ENCODE measurements at regions not wholly inside any gene's neighbourhood (a gene's known extent, or its start where the extent isn't known, plus 50 kb on each side); places are given as distances from the start of the nearest gene placed in this dataset.
"Not testable (repeated sequence)": the region's sequence is repeated elsewhere in the genome, so short reads cannot be mapped to it uniquely, and the experiment has no call there.

DNA sequence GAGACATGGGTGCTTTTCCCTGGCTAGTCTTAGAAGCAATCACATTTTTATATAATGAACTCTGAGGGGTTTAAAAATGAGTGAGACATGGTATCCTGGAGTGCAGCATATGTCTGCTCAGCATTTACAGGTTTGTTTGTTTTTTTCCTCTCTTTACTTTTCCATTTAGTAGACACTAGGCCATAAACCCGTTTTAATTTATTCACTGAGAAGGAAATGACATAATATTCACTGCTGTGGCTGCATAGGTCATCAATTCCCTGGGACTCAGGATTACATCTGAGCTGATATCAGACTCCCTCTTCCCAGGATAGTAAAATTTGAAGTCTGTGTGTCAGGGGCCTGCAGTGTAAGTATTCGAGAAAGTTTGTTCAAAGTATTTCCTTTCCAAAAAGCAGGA is 178.9 kb upstream of the SPRY1 start:
- no peak for DNase-seq

DNA sequence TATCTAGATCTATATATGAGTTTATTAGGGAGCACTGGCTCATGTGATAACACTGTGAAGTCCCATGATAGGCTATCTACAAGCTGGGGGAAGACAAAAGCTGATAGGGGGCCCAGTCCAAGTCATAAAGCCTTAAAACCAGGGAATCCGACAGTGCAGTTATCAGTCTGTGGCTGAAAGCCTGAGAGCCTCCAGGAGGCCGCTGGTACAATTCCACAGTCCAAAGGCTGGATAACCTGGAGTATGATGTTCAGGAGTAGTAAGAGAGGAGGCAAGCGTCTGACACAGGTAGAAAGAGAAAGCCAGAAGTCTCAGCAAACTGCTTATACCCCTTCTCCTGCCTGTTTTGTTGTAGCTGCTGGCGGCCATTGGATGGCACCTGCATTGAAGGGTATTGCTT is 177.6 kb upstream of the SPRY1 start:
- DNase-seq = no peak

DNA sequence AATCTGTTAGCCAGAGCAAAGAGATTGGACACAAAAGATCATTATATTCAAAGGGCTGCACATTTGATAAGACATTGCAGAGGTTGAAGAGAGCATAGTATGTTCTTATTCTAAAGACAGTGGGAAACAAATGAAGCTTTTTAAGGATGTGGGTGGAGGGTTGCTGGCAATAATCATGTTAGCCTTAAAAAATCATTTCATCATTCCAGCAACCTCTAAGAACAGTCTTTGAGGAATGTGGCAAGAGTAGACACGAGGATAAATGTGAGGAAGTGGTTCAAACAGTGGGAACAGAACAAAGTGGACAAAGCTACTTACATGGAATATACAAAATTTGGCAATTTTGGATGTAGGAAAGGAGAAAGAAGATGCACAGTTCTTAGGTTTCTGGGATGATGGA is 167.3 kb upstream of the SPRY1 start:
- DNase-seq = no peak

DNA sequence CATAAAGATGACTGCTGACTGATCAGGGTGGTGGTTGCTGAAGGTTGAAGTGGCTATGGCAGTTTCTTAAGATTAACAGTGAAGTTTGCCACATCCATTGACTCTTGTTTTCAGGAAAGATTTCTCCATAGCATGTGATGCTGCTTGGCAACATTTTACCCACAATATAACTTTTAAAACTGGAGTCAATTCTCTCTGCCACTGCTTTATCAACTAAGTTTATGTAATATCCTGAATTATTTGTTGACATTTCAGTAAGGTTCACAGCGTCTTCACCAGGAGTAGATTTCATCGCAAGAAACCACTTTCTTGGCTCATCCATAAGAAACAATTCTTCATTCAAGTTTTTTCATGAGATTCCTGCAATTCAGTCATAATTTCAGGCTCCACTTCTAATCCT is 166.5 kb upstream of the SPRY1 start:
- DNase-seq = no peak

DNA sequence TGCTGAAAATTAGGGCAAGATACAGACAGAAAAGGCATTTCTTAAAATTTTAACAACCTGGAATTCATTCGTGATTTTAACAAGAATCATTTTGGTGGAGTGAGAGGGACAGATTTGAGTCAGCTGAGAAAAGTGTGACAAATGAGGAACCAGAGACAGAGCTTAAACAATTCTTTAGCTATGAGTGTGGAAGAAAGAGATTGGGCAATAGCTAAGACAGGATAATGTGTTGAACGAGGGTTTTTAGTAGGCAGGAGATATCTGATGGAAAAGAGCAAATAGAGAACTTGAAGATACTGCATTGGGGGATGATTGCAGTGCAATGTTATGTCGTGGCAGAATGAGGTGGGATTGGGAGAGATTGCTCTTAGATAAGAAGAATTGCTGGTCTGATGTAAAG is 164.2 kb upstream of the SPRY1 start:
- no peak for DNase-seq

DNA sequence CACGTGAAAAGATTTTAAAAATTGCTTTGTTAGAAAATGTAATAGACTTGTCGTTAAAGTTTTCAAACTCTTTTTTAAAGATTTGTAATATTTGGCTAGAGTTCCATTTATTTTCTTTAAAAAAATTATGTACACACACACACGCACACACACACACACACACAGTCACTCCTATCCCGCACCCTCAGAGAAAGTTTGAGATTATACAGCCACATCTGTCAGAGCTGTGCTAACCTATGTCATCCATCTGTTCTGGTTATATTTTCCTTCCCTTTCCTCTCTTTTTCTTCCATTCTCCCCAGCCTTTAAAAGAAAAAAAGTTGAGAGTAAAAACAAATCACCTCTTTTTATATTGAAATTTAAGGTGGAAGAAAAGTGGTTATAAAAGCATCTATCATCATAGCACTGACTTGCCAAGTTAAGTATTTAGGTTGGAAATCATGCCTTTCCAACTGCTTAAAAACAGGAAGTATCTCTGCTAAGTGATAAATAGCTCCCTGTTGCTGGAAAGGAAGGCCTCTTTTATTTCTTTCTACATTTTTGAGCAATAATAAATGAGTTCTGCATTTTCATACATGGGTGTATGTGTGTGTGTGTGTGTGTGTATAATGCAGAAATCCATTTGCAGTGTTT is 163.3 kb upstream of the SPRY1 start:
- no peak for DNase-seq

- no peak for DNase-seq
Observed at GRCh38 chr4:123234955-123235354, 161.6 kb upstream of the SPRY1 start.

GRCh38 chr4:123235431-123235830 is 161.2 kb upstream of the SPRY1 start:
- no peak for DNase-seq

- DNase-seq = no peak
Observed at GRCh38 chr4:123236606-123237005, 160.0 kb upstream of the SPRY1 start.

GRCh38 chr4:123240286-123240685 is 156.3 kb upstream of the SPRY1 start:
- not testable (repeated sequence) for DNase-seq

- DNase-seq = not testable (repeated sequence)
Observed at GRCh38 chr4:123243220-123243619, 153.4 kb upstream of the SPRY1 start.

- no peak for DNase-seq
Observed at GRCh38 chr4:123244137-123244536, 152.5 kb upstream of the SPRY1 start.

GRCh38 chr4:123246085-123246484 is 150.5 kb upstream of the SPRY1 start:
- no peak for DNase-seq

DNA sequence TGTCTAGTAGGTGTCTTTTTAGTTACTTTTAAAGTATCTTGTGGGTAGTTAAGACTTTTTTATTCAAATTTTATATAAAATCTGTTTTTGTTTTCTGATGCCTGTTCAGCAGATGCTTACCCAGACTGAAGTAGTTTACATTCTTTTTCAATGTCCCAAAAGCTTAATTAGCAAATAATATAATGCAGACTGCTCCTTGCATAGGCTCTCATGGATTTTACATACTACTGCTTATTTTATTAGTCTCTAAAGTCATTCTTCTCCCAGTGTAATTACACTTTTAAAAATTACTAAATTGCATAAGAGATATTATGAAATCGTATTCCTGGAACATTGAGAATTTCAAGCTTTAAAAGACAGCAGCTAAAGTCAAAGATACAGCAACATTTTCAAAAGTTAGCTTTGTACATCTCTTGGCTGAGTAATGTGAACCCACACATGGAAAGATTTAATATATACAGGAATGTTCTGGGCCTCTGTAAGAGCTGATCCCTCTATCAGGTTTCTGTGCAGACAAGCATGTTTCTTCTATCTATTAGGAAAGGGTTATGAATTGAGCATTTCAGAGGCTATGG is 148.4 kb upstream of the SPRY1 start:
- no peak for DNase-seq

DNA sequence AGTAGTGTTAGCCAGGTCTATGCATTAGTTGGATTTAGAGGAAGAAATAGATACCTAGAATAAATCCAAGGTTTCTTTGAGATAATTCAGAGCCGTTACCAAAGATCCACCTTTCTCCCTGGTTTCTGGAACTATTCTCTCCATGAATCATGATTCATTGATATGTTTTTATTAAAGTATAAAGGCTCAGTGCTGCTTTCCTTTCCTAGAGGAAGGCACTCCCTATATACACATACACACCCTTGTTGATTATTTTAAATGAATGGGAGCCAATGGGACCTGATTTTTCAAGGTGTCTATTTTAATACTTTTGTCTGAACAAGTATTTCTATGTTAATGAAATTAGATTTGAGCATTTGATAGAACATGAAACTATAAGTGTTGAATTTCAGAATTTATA is 146.8 kb upstream of the SPRY1 start:
- DNase-seq = no peak

GRCh38 chr4:123250843-123251242 is 145.8 kb upstream of the SPRY1 start:
- DNase-seq = peak; percentile 86

DNA sequence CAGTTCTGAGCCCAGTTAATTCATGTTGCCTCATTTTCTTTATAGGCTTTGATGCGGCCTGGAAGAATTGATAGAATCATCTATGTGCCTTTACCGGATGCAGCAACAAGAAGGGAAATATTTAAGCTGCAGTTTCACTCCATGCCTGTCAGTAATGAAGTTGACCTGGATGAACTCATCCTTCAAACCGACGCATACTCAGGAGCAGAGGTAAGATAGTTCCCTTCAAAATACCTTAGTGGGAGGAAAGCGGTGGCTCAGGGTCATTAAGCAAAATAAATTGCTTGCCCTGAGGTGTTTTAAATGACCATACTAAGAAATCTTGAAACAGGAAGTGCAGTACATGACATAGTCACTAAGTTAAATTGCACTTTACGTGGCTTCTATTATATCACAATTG is 140.6 kb upstream of the SPRY1 start:
- no peak for DNase-seq

DNA sequence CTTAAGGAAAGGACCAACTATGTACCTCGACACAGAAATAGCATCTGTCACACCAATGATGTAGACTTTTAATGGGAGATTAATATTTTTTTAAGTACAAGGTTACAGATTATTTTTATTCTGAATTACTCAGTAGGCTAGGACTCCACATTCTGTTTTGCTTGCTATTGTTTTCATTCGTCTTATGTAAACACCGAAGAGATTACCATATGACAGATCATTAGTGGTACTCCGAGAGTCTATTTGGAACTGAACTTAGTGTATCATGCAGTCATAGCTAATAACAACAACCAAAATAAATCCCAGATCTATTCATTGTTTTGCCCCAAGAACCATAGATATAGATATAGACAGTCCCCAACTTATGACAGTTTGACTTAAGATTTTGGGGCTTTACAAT is 139.7 kb upstream of the SPRY1 start:
- no peak for DNase-seq

- no peak for DNase-seq
Observed at GRCh38 chr4:123257591-123257990, 139.0 kb upstream of the SPRY1 start.

GRCh38 chr4:123259676-123260646 is 136.6 kb upstream of the SPRY1 start:
- no peak for DNase-seq

DNA sequence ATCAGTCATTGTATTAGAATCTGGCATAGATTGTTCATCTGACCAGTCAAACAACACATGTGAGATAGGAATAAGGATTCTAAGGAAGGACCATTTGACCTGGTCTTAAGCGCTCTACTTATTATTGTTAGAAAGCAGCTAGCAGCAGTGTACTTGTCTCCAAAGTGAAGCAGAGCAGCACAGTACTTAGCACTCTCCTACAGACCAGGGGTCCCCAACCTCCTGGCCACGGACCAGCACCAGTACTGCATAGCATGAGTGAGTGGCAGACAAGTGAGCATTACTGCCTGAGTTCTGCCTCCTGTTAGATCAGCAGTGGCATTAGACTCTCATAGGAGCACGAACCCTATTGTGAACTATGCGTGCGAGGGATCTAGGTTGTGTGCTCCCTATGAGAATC is 135.9 kb upstream of the SPRY1 start:
- DNase-seq = no peak

- no peak for DNase-seq
Observed at GRCh38 chr4:123262080-123262479, 134.5 kb upstream of the SPRY1 start.

DNA sequence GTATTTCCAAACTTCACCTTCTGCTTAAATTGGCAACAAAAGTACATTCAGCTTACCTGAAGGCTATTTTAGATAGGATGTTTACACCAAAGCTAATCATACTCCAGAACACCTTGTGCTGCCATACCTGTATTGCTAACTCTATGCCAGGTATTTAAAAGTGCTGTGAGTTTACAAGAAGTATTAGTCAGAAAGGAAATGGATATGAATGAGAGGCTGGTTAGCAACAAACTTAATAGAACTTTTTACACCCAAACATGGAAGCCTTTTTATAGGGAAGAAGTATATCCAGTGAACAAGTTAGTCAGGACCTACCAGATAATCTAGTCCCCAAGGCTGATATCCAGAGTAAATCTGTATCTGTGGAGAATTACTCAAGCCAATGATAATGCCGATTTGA is 131.2 kb upstream of the SPRY1 start:
- DNase-seq = no peak

Data from muscle of arm (tissue), 1 donor.